ENCODE measurements at regions not wholly inside any gene's neighbourhood (a gene's known extent, or its start where the extent isn't known, plus 50 kb on each side); places are given as distances from the start of the nearest gene placed in this dataset.
"Not testable (repeated sequence)": the region's sequence is repeated elsewhere in the genome, so short reads cannot be mapped to it uniquely, and the experiment has no call there.

- ATAC-seq, result not testable (repeated sequence)
Observed at GRCh38 chr13:64121023-64121709, 2705.5 kb upstream of the PCDH20 start.

- ATAC-seq, result no peak
Observed at GRCh38 chr13:64099994-64100393, 2684.3 kb upstream of the PCDH20 start.

GRCh38 chr13:64090311-64090710 lies 2674.7 kb upstream of the PCDH20 start:
- ATAC-seq, result no peak

GRCh38 chr13:64088491-64088890 lies 2672.8 kb upstream of the PCDH20 start:
- ATAC-seq, result no peak

- no peak for ATAC-seq
Observed at GRCh38 chr13:64087624-64088023, 2672.0 kb upstream of the PCDH20 start.

GRCh38 chr13:64083811-64084210 lies 2668.2 kb upstream of the PCDH20 start:
- ATAC-seq, result no peak

GRCh38 chr13:64083396-64083795 lies 2667.7 kb upstream of the PCDH20 start:
- ATAC-seq, result no peak

- ATAC-seq, result no peak
Observed at GRCh38 chr13:64078480-64078936, 2662.9 kb upstream of the PCDH20 start.

- no peak for ATAC-seq
Observed at GRCh38 chr13:64078025-64078424, 2662.4 kb upstream of the PCDH20 start.

- ATAC-seq, result not testable (repeated sequence)
Observed at GRCh38 chr13:64077132-64077835, 2661.6 kb upstream of the PCDH20 start.

- ATAC-seq, result no peak
Observed at GRCh38 chr13:64075543-64076271, 2660.1 kb upstream of the PCDH20 start.

GRCh38 chr13:64074971-64075474 lies 2659.4 kb upstream of the PCDH20 start:
- no peak for ATAC-seq

GRCh38 chr13:64073203-64073602 lies 2657.6 kb upstream of the PCDH20 start:
- ATAC-seq, result no peak

GRCh38 chr13:64071352-64071751 lies 2655.7 kb upstream of the PCDH20 start:
- ATAC-seq, result no peak

- ATAC-seq, result no peak
Observed at GRCh38 chr13:64069892-64070291, 2654.2 kb upstream of the PCDH20 start.

- no peak for ATAC-seq
Observed at GRCh38 chr13:64066711-64067110, 2651.1 kb upstream of the PCDH20 start.

- no peak for ATAC-seq
Observed at GRCh38 chr13:64061649-64062048, 2646.0 kb upstream of the PCDH20 start.

GRCh38 chr13:64057372-64058020 lies 2641.8 kb upstream of the PCDH20 start:
- no peak for ATAC-seq

- no peak for ATAC-seq
Observed at GRCh38 chr13:64054321-64054720, 2638.7 kb upstream of the PCDH20 start.

- ATAC-seq, result no peak
Observed at GRCh38 chr13:64052521-64052920, 2636.9 kb upstream of the PCDH20 start.

- ATAC-seq, result no peak
Observed at GRCh38 chr13:64051278-64051677, 2635.6 kb upstream of the PCDH20 start.

- no peak for ATAC-seq
Observed at GRCh38 chr13:64041296-64041695, 2625.6 kb upstream of the PCDH20 start.

GRCh38 chr13:64033921-64034320 lies 2618.3 kb upstream of the PCDH20 start:
- ATAC-seq, result no peak
